GM19043 (cell line): ENCODE measurements at regions not wholly inside any gene's neighbourhood (a gene's known extent, or its start where the extent isn't known, plus 50 kb on each side); places are given as distances from the start of the nearest gene placed in this dataset.

Source experiments
- ATAC-seq: cut with Tn5 transposase; IDR thresholded peaks from one replicate; pipeline ENCODE4 v1.9.1; 2021; ENCODE audit warnings: low read depth; ENCODE audit not compliant: unreplicated experiment

DNA sequence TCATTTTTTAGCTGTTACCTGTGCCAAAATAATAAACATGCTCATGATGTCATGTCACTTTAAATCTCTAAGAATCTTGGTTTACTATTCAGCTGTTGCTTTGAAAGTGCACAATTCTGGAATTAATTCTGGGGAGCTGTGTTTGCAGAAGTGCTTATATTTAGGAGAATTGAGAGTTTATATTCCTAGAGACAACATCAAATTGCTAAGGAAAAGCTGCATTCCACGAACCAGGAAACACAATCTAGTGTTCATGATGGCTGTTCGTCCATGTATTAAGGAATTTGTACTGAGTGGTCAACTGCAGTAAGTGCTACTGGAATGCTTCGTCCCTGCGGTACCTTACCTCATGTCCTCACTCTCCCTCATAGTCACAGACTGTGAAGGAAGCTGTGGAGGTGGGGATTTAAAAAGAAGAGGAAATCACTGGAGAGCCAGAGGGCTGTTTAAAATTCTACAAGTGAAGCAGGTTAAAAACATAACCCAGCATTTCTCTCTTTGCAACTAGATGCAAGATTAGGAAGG is 161.0 kb downstream of the TRMT11 start:
- ATAC-seq: no peak

- no peak for ATAC-seq
These were observed 162.5 kb downstream of the TRMT11 start for GRCh38 chr6:126148853-126149252.

DNA sequence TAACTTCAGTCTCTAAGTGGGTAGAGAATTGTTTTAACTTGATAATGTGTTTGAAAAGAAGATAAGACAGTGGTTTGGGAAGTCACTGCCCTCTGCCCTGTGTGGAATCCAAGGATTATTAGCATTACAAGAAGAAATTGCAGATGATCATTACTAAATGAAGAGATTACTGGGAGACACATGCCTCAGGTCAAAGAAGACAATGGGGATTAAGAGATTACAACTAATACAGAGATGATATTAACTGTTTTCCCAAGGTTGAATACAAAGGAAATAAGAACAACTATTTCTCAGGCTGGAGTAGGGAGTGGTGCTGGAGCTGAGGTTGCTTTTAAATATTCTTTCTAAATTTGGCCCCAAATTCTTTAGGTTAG is 166.0 kb downstream of the TRMT11 start:
- ATAC-seq: no peak

DNA sequence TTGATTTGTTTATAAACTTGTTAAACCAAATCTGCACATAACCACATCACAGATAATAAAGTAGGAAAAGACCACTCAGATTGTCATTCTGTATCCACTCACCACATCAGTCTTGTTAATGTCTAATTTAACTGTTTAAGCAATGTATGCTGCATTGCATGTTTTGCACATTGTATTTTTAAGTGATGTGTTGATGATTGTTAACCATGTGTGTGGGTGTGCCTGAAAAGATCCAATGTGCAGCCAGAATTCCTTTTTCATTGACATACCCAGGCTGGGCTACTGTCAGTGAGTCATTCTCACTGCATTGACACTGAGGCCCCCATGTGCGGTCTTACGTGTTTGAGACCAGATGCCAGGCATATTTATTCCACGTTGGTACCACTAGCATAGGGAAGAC is 167.3 kb downstream of the TRMT11 start:
- ATAC-seq: no peak

- ATAC-seq: peak; percentile 89
These were observed 170.6 kb downstream of the TRMT11 start for GRCh38 chr6:126156973-126157372.

GRCh38 chr6:126167726-126168125 is 172.2 kb upstream of the CENPW start:
- ATAC-seq: no peak

DNA sequence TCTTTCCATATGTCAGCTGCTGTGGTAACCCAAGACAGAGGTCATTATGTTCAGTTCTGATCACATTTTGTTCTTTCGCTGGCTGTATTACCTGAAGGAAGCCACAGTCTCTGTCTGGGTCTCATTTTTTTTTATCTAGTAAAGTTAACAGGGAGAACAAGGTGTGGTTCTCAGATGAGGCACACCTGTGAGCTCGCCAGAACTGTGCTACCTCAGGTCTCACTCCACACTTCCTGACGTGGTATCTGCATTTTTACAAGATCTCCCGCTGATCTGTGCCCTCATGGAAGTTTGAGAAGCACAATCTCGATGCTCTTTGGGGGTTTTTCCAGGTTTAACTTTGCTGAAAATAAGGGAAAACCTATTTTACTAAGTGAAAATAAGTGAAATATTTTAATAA is 169.5 kb upstream of the CENPW start:
- ATAC-seq: no peak

GRCh38 chr6:126170978-126171382 is 168.9 kb upstream of the CENPW start:
- ATAC-seq: peak; percentile 75

GRCh38 chr6:126172131-126172530 is 167.8 kb upstream of the CENPW start:
- ATAC-seq: no peak

DNA sequence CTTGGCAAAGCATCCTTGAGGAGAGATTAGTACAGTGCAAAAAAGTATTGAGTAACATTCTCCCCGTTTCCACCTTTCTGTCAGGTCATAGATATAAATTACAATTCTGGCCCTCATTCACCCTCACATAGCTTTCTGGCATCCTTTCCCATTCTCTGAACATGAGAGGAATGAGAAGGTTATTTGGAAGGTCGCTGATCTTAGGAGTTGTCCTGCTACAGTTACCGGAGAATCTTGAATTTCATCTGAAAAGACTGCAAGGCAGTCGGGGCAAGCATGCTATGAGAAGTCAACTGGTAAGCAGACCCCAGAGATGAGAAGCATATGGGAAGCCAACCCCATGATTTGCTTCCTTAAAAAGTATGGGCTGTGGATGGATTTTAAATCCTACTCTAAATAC is 166.7 kb upstream of the CENPW start:
- ATAC-seq: no peak

- ATAC-seq: no peak
These were observed 165.2 kb upstream of the CENPW start for GRCh38 chr6:126174697-126175096.

- no peak for ATAC-seq
These were observed 164.7 kb upstream of the CENPW start for GRCh38 chr6:126175251-126175650.

DNA sequence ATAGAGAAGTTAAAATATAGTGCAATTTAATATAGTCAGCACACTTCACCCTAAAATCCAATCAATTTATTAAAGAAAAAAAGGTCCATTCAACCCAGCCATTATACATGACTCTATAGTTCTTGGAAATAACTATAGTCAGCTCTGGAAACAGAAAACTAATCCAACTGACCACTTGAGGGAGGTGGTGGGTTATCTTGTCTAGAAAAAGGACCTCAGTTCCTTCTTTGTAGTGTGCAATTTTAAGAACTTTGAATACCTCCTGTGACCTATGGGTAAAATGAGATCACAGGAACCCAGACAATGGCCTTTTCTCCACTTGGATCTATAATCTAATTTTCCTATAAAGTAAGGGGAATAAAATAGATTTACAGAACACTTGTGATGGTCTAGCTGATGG is 163.6 kb upstream of the CENPW start:
- no peak for ATAC-seq

DNA sequence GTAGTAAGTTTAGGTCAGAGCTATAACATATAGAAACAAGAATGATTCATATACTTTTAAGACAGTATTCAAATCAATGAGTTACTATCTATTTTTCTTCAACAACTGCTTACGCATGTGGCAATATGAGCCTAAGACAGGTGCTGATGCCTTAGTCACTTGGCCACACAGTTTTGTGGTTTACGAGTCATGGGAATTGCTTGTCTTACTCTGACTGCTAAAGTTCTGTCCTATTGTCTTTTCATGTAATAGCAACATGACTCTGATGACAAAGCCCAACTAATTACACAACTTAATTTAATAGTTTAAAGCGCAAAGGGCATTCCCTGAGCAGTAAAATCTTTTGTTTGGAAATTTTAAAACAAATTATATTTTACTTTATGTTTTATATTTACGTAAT is 159.3 kb upstream of the CENPW start:
- ATAC-seq: peak; percentile 51

- ATAC-seq: no peak
These were observed 158.7 kb upstream of the CENPW start for GRCh38 chr6:126181173-126181741.

- no peak for ATAC-seq
These were observed 158.0 kb upstream of the CENPW start for GRCh38 chr6:126181890-126182289.

- no peak for ATAC-seq
These were observed 157.1 kb upstream of the CENPW start for GRCh38 chr6:126182650-126183311.

- ATAC-seq: no peak
These were observed 154.1 kb upstream of the CENPW start for GRCh38 chr6:126185774-126186173.

- no peak for ATAC-seq
These were observed 151.5 kb upstream of the CENPW start for GRCh38 chr6:126188279-126188909.

GRCh38 chr6:126195625-126196236 is 144.2 kb upstream of the CENPW start:
- no peak for ATAC-seq

DNA sequence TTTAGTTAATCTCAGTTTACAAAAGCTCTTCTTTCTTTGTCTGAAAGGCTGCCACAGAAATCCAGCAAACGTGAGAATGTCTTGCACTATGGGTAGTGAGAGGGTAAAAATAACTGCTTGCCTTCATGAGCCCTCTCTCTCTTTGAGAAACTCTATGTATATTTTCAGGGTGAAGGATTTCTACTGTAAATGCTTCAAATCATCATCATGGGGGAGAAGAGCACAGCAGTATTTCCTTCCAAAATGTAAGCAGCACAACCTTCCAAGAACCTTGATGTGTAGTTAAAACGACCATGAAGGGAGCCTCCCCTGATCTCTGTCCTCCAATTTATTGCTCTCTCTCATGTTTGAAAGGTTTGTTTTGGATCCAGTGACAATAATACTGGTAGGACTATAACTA is 141.3 kb upstream of the CENPW start:
- ATAC-seq: no peak

DNA sequence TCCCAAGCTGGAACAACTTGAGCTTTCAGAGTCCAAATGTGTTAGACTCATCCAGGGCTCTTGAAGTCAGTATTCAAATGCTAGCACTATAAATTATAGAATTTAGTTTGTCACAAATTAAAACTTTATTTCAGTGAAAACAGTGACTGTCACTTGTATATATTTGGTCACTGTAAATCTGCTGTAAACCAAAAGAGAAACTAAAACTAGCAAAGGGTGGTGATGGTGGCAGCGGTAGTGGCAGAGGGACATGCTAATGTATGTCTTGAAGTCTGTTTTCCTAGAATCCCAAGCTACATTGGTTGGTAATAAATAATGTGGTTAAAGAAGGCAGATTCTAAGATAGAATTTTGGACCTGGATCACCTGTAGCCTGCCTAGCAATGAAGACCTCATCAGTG is 140.4 kb upstream of the CENPW start:
- peak; percentile 60 for ATAC-seq
